ENCODE measurements at regions not wholly inside any gene's neighbourhood (a gene's known extent, or its start where the extent isn't known, plus 50 kb on each side); places are given as distances from the start of the nearest gene placed in this dataset.

- Histone ChIP-seq H3K27me3 (ENCODE audit: insufficient read depth, poor library complexity, severe bottlenecking) (no peaks in the 10 kb centered on the region), H3K4me1 (ENCODE audit: insufficient read depth, poor library complexity, severe bottlenecking) (peaks cover 8% of the 10 kb centered on the region), H3K9me3 (ENCODE audit: severe bottlenecking) (no peaks in the 10 kb centered on the region), H3K36me3 (ENCODE audit: low read depth) (no peaks in the 10 kb centered on the region), H3K4me3 (ENCODE audit: severe bottlenecking) (no peak overlapping the region), H3K27ac (ENCODE audit: poor library complexity, severe bottlenecking) (no peak overlapping the region)
- ATAC-seq (ENCODE audit: low read depth): no peak
- DNase-seq (ENCODE audit: low spot score): peak; percentile 38
- no peak for TF ChIP-seq CTCF (IDR thresholded peaks at IDR 0.05; ENCODE audit: poor library complexity, severe bottlenecking)
Observed at GRCh38 chr3:127068111-127068810, 85.3 kb downstream of the PLXNA1 start.

GRCh38 chr3:127068871-127069270 is 86.0 kb downstream of the PLXNA1 start:
- Histone ChIP-seq H3K27me3 (ENCODE audit: insufficient read depth, poor library complexity, severe bottlenecking) (no peaks in the 10 kb centered on the region), H3K4me1 (ENCODE audit: insufficient read depth, poor library complexity, severe bottlenecking) (peaks cover 12% of the 10 kb centered on the region), H3K9me3 (ENCODE audit: severe bottlenecking) (no peaks in the 10 kb centered on the region), H3K27ac (ENCODE audit: poor library complexity, severe bottlenecking) (no peak overlapping the region), H3K4me3 (ENCODE audit: severe bottlenecking) (no peak overlapping the region), H3K36me3 (ENCODE audit: low read depth) (no peaks in the 10 kb centered on the region)
- ATAC-seq (ENCODE audit: low read depth) (no peak), DNase-seq (ENCODE audit: low spot score) (no peak)
- no peak for TF ChIP-seq CTCF (IDR thresholded peaks at IDR 0.05; ENCODE audit: poor library complexity, severe bottlenecking)

- peaks cover 22% of the 10 kb centered on the region for H3K4me1 ChIP-seq (ENCODE audit: insufficient read depth, poor library complexity, severe bottlenecking)
- H3K9me3 ChIP-seq (ENCODE audit: severe bottlenecking): no peaks in the 10 kb centered on the region
- H3K27me3 ChIP-seq (ENCODE audit: insufficient read depth, poor library complexity, severe bottlenecking): no peaks in the 10 kb centered on the region
- no peak for TF ChIP-seq CTCF (IDR thresholded peaks at IDR 0.05; ENCODE audit: poor library complexity, severe bottlenecking)
- DNase-seq (ENCODE audit: low spot score) (peak; percentile 45), ATAC-seq (ENCODE audit: low read depth) (no peak)
- H3K4me3 ChIP-seq (ENCODE audit: severe bottlenecking): no peak overlapping the region
- H3K36me3 ChIP-seq (ENCODE audit: low read depth): no peaks in the 10 kb centered on the region
- H3K27ac ChIP-seq (ENCODE audit: poor library complexity, severe bottlenecking): no peak overlapping the region
Observed at GRCh38 chr3:127069814-127070440, 87.0 kb downstream of the PLXNA1 start.

- Histone ChIP-seq H3K27me3 (ENCODE audit: insufficient read depth, poor library complexity, severe bottlenecking) (no peaks in the 10 kb centered on the region), H3K9me3 (ENCODE audit: severe bottlenecking) (no peaks in the 10 kb centered on the region), H3K27ac (ENCODE audit: poor library complexity, severe bottlenecking) (no peak overlapping the region), H3K4me1 (ENCODE audit: insufficient read depth, poor library complexity, severe bottlenecking) (peaks cover 27% of the 10 kb centered on the region), H3K36me3 (ENCODE audit: low read depth) (no peaks in the 10 kb centered on the region), H3K4me3 (ENCODE audit: severe bottlenecking) (no peak overlapping the region)
- DNase-seq (ENCODE audit: low spot score): peak; percentile 30
- ATAC-seq (ENCODE audit: low read depth): no peak
- no peak for TF ChIP-seq CTCF (IDR thresholded peaks at IDR 0.05; ENCODE audit: poor library complexity, severe bottlenecking)
Observed at GRCh38 chr3:127070776-127071175, 87.9 kb downstream of the PLXNA1 start.

GRCh38 chr3:127071597-127072001 is 88.7 kb downstream of the PLXNA1 start:
- Histone ChIP-seq H3K27me3 (ENCODE audit: insufficient read depth, poor library complexity, severe bottlenecking) (no peaks in the 10 kb centered on the region), H3K4me3 (ENCODE audit: severe bottlenecking) (no peak overlapping the region), H3K4me1 (ENCODE audit: insufficient read depth, poor library complexity, severe bottlenecking) (peaks cover 27% of the 10 kb centered on the region), H3K36me3 (ENCODE audit: low read depth) (no peaks in the 10 kb centered on the region), H3K9me3 (ENCODE audit: severe bottlenecking) (no peaks in the 10 kb centered on the region), H3K27ac (ENCODE audit: poor library complexity, severe bottlenecking) (no peak overlapping the region)
- no peak for TF ChIP-seq CTCF (IDR thresholded peaks at IDR 0.05; ENCODE audit: poor library complexity, severe bottlenecking)
- no peak for ATAC-seq (ENCODE audit: low read depth)
- peak; percentile 49 for DNase-seq (ENCODE audit: low spot score)
